MM.1S (cell line): ENCODE measurements at regions not wholly inside any gene's neighbourhood (a gene's known extent, or its start where the extent isn't known, plus 50 kb on each side); places are given as distances from the start of the nearest gene placed in this dataset.
"Not testable (repeated sequence)": the region's sequence is repeated elsewhere in the genome, so short reads cannot be mapped to it uniquely, and the experiment has no call there.

Experiments
- DNase-seq: peaks from one replicate; pipeline ENCODE4 v3.0.0-alpha.2; 2015
- H2AFZ ChIP-seq: fragments of 300-600 bp; sonication (generic); 2 replicates; pipeline ENCODE4 v1.6.0; 2016; ENCODE audit warnings: antibody characterized with exemption, low read length
- H3F3A ChIP-seq: fragments of 300-600 bp; sonication (generic); 2 replicates; pipeline ENCODE4 v1.6.1; 2016; ENCODE audit warnings: mild to moderate bottlenecking, antibody characterized with exemption, low read length, moderate library complexity, mixed read lengths; ENCODE audit not compliant: insufficient read depth
- H3K27ac ChIP-seq: fragments of 300-600 bp; sonication (generic); 2 replicates; pipeline ENCODE4 v1.5.1; 2016; ENCODE audit warnings: mild to moderate bottlenecking, low read length
- H3K27me3 ChIP-seq: fragments of 300-600 bp; sonication (generic); replicated peaks from 2 replicates; pipeline ENCODE4 v1.6.0; 2016; ENCODE audit warnings: low read length; ENCODE audit not compliant: insufficient read depth
- H3K36me3 ChIP-seq: fragments of 300-600 bp; sonication (generic); replicated peaks from 2 replicates; pipeline ENCODE4 v1.6.1; 2016; ENCODE audit warnings: mild to moderate bottlenecking, low read length, mixed read lengths; ENCODE audit not compliant: insufficient read depth
- H3K4me1 ChIP-seq: fragments of 300-600 bp; sonication (generic); 2 replicates; pipeline ENCODE4 v1.6.1; 2016; ENCODE audit warnings: low read length, mixed read lengths
- H3K4me2 ChIP-seq: fragments of 300-600 bp; sonication (generic); 2 replicates; pipeline ENCODE4 v1.6.0; 2016; ENCODE audit warnings: low read depth, low read length
- H3K4me3 ChIP-seq: fragments of 300-600 bp; sonication (generic); 2 replicates; pipeline ENCODE4 v1.5.1; 2016; ENCODE audit warnings: low read length, mixed read lengths
- H3K79me2 ChIP-seq: fragments of 300-600 bp; sonication (generic); 2 replicates; pipeline ENCODE4 v1.6.1; 2016; ENCODE audit warnings: mixed run types, low read length, mixed read lengths
- H3K9ac ChIP-seq: fragments of 300-600 bp; sonication (generic); 2 replicates; pipeline ENCODE4 v1.6.1; 2016; ENCODE audit warnings: low read length, mixed read lengths
- H3K9me2 ChIP-seq: fragments of 300-600 bp; sonication (generic); replicated peaks from 2 replicates; pipeline ENCODE4 v1.6.1; 2016; ENCODE audit warnings: mild to moderate bottlenecking, low read length, mixed read lengths; ENCODE audit not compliant: insufficient read depth
- H3K9me3 ChIP-seq: fragments of 300-600 bp; sonication (generic); replicated peaks from 2 replicates; pipeline ENCODE4 v1.6.1; 2016; ENCODE audit warnings: mild to moderate bottlenecking, low read length, mixed read lengths; ENCODE audit not compliant: insufficient read depth
- H4K20me1 ChIP-seq: fragments of 300-600 bp; sonication (generic); 2 replicates; pipeline ENCODE4 v1.6.1; 2016; ENCODE audit warnings: mild to moderate bottlenecking, low read length, moderate library complexity, mixed read lengths; ENCODE audit not compliant: insufficient read depth
- CTCF ChIP-seq: fragments of 300-600 bp; sonication (generic); IDR thresholded peaks from 2 replicates; pipeline ENCODE4 v1.5.1; 2016; ENCODE audit warnings: antibody characterized with exemption, low read length, mixed read lengths
- EZH2 ChIP-seq: fragments of 300-600 bp; sonication (generic); optimal IDR thresholded peaks from 2 replicates; pipeline ENCODE3; 2017; ENCODE audit warnings: low read depth, mild to moderate bottlenecking, antibody characterized with exemption, low read length, mixed read lengths
- EZH2phosphoT487 ChIP-seq: fragments of 300-600 bp; sonication (generic); IDR thresholded peaks from 2 replicates; pipeline ENCODE4 v1.6.1; 2018; ENCODE audit warnings: antibody characterized with exemption, low read length

GRCh38 chr7:19953411-19953810 is 180.0 kb upstream of the TMEM196 start:
- H3K36me3 ChIP-seq, H3K9ac ChIP-seq, H3K27me3 ChIP-seq, H2AFZ ChIP-seq, H4K20me1 ChIP-seq, DNase-seq, H3K4me3 ChIP-seq, H3K4me2 ChIP-seq, H3K79me2 ChIP-seq, H3K27ac ChIP-seq, H3F3A ChIP-seq, H3K4me1 ChIP-seq, H3K9me3 ChIP-seq, H3K9me2 ChIP-seq: not testable (repeated sequence)

- H3K79me2 ChIP-seq = no peaks in the 10 kb centered on the region
- H3K9me3 ChIP-seq = no peaks in the 10 kb centered on the region
- no peaks in the 10 kb centered on the region for H3F3A ChIP-seq
- no peak overlapping the region for H3K4me2 ChIP-seq
- TF ChIP-seq CTCF = no peak
- TF ChIP-seq EZH2 = no peak
- TF ChIP-seq EZH2phosphoT487 = no peak
- H3K9me2 ChIP-seq = no peaks in the 10 kb centered on the region
- H3K27ac ChIP-seq = no peak overlapping the region
- H3K27me3 ChIP-seq = no peaks in the 10 kb centered on the region
- no peak overlapping the region for H2AFZ ChIP-seq
- H3K9ac ChIP-seq = no peak overlapping the region
- no peak for DNase-seq
- no peaks in the 10 kb centered on the region for H4K20me1 ChIP-seq
- H3K36me3 ChIP-seq = no peaks in the 10 kb centered on the region
- H3K4me1 ChIP-seq = no peaks in the 10 kb centered on the region
- H3K4me3 ChIP-seq = no peak overlapping the region
Observed at GRCh38 chr7:19948160-19948559, 174.7 kb upstream of the TMEM196 start.

GRCh38 chr7:19944363-19945120 is 171.1 kb upstream of the TMEM196 start:
- no peak overlapping the region for H3K4me2 ChIP-seq
- H3K4me3 ChIP-seq = no peak overlapping the region
- no peak overlapping the region for H2AFZ ChIP-seq
- H3K9ac ChIP-seq = no peak overlapping the region
- H3K9me3 ChIP-seq = no peaks in the 10 kb centered on the region
- H3K4me1 ChIP-seq = no peaks in the 10 kb centered on the region
- H3K9me2 ChIP-seq = no peaks in the 10 kb centered on the region
- TF ChIP-seq CTCF (no peak), EZH2 (no peak), EZH2phosphoT487 (no peak)
- H4K20me1 ChIP-seq = no peaks in the 10 kb centered on the region
- no peak for DNase-seq
- no peaks in the 10 kb centered on the region for H3K36me3 ChIP-seq
- no peaks in the 10 kb centered on the region for H3K79me2 ChIP-seq
- no peaks in the 10 kb centered on the region for H3K27me3 ChIP-seq
- H3K27ac ChIP-seq = no peak overlapping the region
- H3F3A ChIP-seq = no peaks in the 10 kb centered on the region

- no peak for DNase-seq
- no peaks in the 10 kb centered on the region for H4K20me1 ChIP-seq
- no peak overlapping the region for H3K9ac ChIP-seq
- no peak overlapping the region for H3K27ac ChIP-seq
- H3F3A ChIP-seq = no peaks in the 10 kb centered on the region
- H3K9me3 ChIP-seq = no peaks in the 10 kb centered on the region
- no peaks in the 10 kb centered on the region for H3K9me2 ChIP-seq
- H3K27me3 ChIP-seq = no peaks in the 10 kb centered on the region
- H3K4me2 ChIP-seq = no peak overlapping the region
- H3K36me3 ChIP-seq = no peaks in the 10 kb centered on the region
- no peak overlapping the region for H2AFZ ChIP-seq
- TF ChIP-seq CTCF (no peak), EZH2 (no peak), EZH2phosphoT487 (no peak)
- no peaks in the 10 kb centered on the region for H3K79me2 ChIP-seq
- H3K4me3 ChIP-seq = no peak overlapping the region
- H3K4me1 ChIP-seq = no peaks in the 10 kb centered on the region
Observed at GRCh38 chr7:19939746-19940145, 166.3 kb upstream of the TMEM196 start.
